Loucy (cell line): ENCODE measurements at regions not wholly inside any gene's neighbourhood (a gene's known extent, or its start where the extent isn't known, plus 50 kb on each side); places are given as distances from the start of the nearest gene placed in this dataset.

Experiments used
- H2AFZ ChIP-seq: fragments of 200-600 bp; sonication (generic); 2 replicates; pipeline ENCODE4 v1.6.0; 2016; ENCODE audit warnings: antibody characterized with exemption, mild to moderate bottlenecking, low read length, moderate library complexity
- H3F3A ChIP-seq: fragments of 200-600 bp; 2 replicates; pipeline ENCODE4 v1.6.0; 2016; ENCODE audit warnings: antibody characterized with exemption, low read depth, mild to moderate bottlenecking
- H3K27me3 ChIP-seq: fragments of 200-600 bp; sonication (generic); 2 replicates; pipeline ENCODE4 v1.6.1; 2014; ENCODE audit warnings: low read length, mild to moderate bottlenecking; ENCODE audit not compliant: insufficient read depth, poor library complexity, severe bottlenecking
- H3K36me3 ChIP-seq: fragments of 200-600 bp; sonication (generic); 2 replicates; pipeline ENCODE4 v1.6.1; 2016; ENCODE audit warnings: low read length; ENCODE audit not compliant: insufficient read depth
- H3K4me1 ChIP-seq: fragments of 200-600 bp; sonication (generic); 2 replicates; pipeline ENCODE4 v1.5.1; 2014; ENCODE audit warnings: low read length, mild to moderate bottlenecking; ENCODE audit not compliant: insufficient read depth, poor library complexity, severe bottlenecking
- H3K4me2 ChIP-seq: fragments of 200-600 bp; sonication (generic); 2 replicates; pipeline ENCODE4 v1.6.0; 2014; ENCODE audit warnings: antibody characterized with exemption, low read length, low read depth, mild to moderate bottlenecking; ENCODE audit not compliant: poor library complexity, severe bottlenecking
- H3K4me3 ChIP-seq: fragments of 200-600 bp; sonication (generic); 2 replicates; pipeline ENCODE4 v1.5.1; 2014; ENCODE audit warnings: low read length, mild to moderate bottlenecking, mixed read lengths; ENCODE audit not compliant: poor library complexity, severe bottlenecking
- H3K79me2 ChIP-seq: fragments of 200-600 bp; sonication (generic); 2 replicates; pipeline ENCODE4 v1.6.1; 2014; ENCODE audit warnings: low read length; ENCODE audit not compliant: insufficient read depth
- H3K9ac ChIP-seq: fragments of 200-600 bp; sonication (generic); 2 replicates; pipeline ENCODE4 v1.6.0; 2014; ENCODE audit warnings: mild to moderate bottlenecking, low read depth, low read length, moderate library complexity; ENCODE audit not compliant: poor library complexity, severe bottlenecking
- H3K9me2 ChIP-seq: fragments of 200-600 bp; sonication (generic); replicated peaks from 2 replicates; pipeline ENCODE4 v1.6.1; 2016; ENCODE audit warnings: low read depth, low read length, mixed read lengths
- H3K9me3 ChIP-seq: fragments of 200-600 bp; sonication (generic); 2 replicates; pipeline ENCODE4 v1.6.1; 2014; ENCODE audit warnings: mild to moderate bottlenecking, antibody characterized with exemption, low read length, low read depth; ENCODE audit not compliant: insufficient read depth
- H4K20me1 ChIP-seq: fragments of 200-600 bp; sonication (generic); 2 replicates; pipeline ENCODE4 v1.6.0; 2014; ENCODE audit warnings: antibody characterized with exemption, low read length, mild to moderate bottlenecking; ENCODE audit not compliant: insufficient read depth, poor library complexity, severe bottlenecking
- EZH2phosphoT487 ChIP-seq: fragments of 200-600 bp; IDR thresholded peaks from 2 replicates; pipeline ENCODE4 v1.6.1; 2018; ENCODE audit warnings: antibody characterized with exemption, mild to moderate bottlenecking, moderate library complexity, borderline replicate concordance
- TF ChIP-seq, protein P1 (sequence below): fragments of 200-600 bp; sonication (generic); conservative IDR thresholded peaks from 2 replicates; pipeline ENCODE4 v1.5.1; 2014; ENCODE audit warnings: mild to moderate bottlenecking, antibody characterized with exemption, low read length

- Histone ChIP-seq H3K4me3 (no peak overlapping the region), H3K4me1 (peaks cover 3% of the 10 kb centered on the region), H4K20me1 (no peaks in the 10 kb centered on the region), H3K79me2 (peaks cover 77% of the 10 kb centered on the region), H3K9ac (no peak overlapping the region), H3K4me2 (no peak overlapping the region), H2AFZ (no peak overlapping the region), H3F3A (no peaks in the 10 kb centered on the region), H3K9me3 (peaks cover 6% of the 10 kb centered on the region; the same call in 1 of the 2 replicates), H3K9me2 (no peaks in the 10 kb centered on the region), H3K27me3 (no peaks in the 10 kb centered on the region), H3K36me3 (peaks cover 5% of the 10 kb centered on the region; the same call in 1 of the 2 replicates)
- no peak for TF ChIP-seq EZH2phosphoT487
- TF ChIP-seq, protein P1, sequence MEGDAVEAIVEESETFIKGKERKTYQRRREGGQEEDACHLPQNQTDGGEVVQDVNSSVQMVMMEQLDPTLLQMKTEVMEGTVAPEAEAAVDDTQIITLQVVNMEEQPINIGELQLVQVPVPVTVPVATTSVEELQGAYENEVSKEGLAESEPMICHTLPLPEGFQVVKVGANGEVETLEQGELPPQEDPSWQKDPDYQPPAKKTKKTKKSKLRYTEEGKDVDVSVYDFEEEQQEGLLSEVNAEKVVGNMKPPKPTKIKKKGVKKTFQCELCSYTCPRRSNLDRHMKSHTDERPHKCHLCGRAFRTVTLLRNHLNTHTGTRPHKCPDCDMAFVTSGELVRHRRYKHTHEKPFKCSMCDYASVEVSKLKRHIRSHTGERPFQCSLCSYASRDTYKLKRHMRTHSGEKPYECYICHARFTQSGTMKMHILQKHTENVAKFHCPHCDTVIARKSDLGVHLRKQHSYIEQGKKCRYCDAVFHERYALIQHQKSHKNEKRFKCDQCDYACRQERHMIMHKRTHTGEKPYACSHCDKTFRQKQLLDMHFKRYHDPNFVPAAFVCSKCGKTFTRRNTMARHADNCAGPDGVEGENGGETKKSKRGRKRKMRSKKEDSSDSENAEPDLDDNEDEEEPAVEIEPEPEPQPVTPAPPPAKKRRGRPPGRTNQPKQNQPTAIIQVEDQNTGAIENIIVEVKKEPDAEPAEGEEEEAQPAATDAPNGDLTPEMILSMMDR, result no peak
Observed at GRCh38 chr14:89588840-89589296, 171.8 kb upstream of the FOXN3 start.

GRCh38 chr14:89588016-89588415 is 171.0 kb upstream of the FOXN3 start:
- no peak overlapping the region for H3K9ac ChIP-seq
- H4K20me1 ChIP-seq, result no peaks in the 10 kb centered on the region
- no peak overlapping the region for H3K4me3 ChIP-seq
- H3K9me2 ChIP-seq, result no peaks in the 10 kb centered on the region
- 0 out of 2 replicates have a peak, but pooled peaks cover 4% of the 10 kb centered on the region for H3K9me3 ChIP-seq
- no peaks in the 10 kb centered on the region for H3K27me3 ChIP-seq
- H3K4me1 ChIP-seq, result peaks cover 3% of the 10 kb centered on the region
- H2AFZ ChIP-seq, result no peak overlapping the region
- TF ChIP-seq, protein P1, result no peak
- peaks cover 3% of the 10 kb centered on the region; the same call in 1 of the 2 replicates for H3K36me3 ChIP-seq
- peaks cover 74% of the 10 kb centered on the region for H3K79me2 ChIP-seq
- H3K4me2 ChIP-seq, result no peak overlapping the region
- H3F3A ChIP-seq, result no peaks in the 10 kb centered on the region

DNA sequence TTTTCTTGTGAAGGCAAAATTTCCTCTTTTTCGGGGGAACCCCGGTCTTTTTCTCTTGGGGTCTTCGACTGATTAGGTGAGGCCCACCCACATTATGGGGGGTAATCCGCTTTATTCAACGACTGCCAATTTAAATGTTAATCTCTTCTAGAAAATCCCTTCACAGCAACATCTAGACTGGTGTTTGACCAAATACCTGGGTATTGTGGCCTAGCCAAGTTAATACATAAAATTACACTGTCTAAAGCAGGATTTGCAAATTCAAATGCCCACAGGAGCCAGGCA is 170.0 kb upstream of the FOXN3 start:
- no peak for TF ChIP-seq EZH2phosphoT487
- TF ChIP-seq, protein P1, result no peak
- H3K9ac ChIP-seq, result no peak overlapping the region
- no peak overlapping the region for H3K4me2 ChIP-seq
- no peaks in the 10 kb centered on the region for H4K20me1 ChIP-seq
- H3K4me1 ChIP-seq, result peaks cover 3% of the 10 kb centered on the region
- peaks cover 5% of the 10 kb centered on the region; the same call in 1 of the 2 replicates for H3K36me3 ChIP-seq
- no peaks in the 10 kb centered on the region for H3K9me2 ChIP-seq
- no peaks in the 10 kb centered on the region for H3F3A ChIP-seq
- H2AFZ ChIP-seq, result no peak overlapping the region
- no peaks in the 10 kb centered on the region for H3K27me3 ChIP-seq
- 0 out of 2 replicates have a peak, but pooled peaks cover 4% of the 10 kb centered on the region for H3K9me3 ChIP-seq
- H3K79me2 ChIP-seq, result peaks cover 70% of the 10 kb centered on the region
- no peak overlapping the region for H3K4me3 ChIP-seq
